CD4-positive, alpha-beta T cell treated with Interleukin-21 for 1 hour (primary cell): ENCODE measurements at regions not wholly inside any gene's neighbourhood (a gene's known extent, or its start where the extent isn't known, plus 50 kb on each side); places are given as distances from the start of the nearest gene placed in this dataset.

ENCODE experiments used
- DNase-seq: peaks from one replicate; pipeline ENCODE4 v3.0.0-alpha.2; 2020

GRCh38 chr2:157193461-157193860, 64.0 kb upstream of the GALNT5 start:
- DNase-seq: no peak

- peak; percentile 37 for DNase-seq
Measured at GRCh38 chr2:157194097-157194688, 63.3 kb upstream of the GALNT5 start.

- no peak for DNase-seq
Measured at GRCh38 chr2:157194844-157195243, 62.7 kb upstream of the GALNT5 start.

- no peak for DNase-seq
Measured at GRCh38 chr2:157196956-157197355, 60.5 kb upstream of the GALNT5 start.

- no peak for DNase-seq
Measured at GRCh38 chr2:157197848-157198247, 59.7 kb upstream of the GALNT5 start.

GRCh38 chr2:157203651-157204050, 53.9 kb upstream of the GALNT5 start:
- no peak for DNase-seq

GRCh38 chr2:157204401-157204800, 53.1 kb upstream of the GALNT5 start:
- DNase-seq: no peak

- DNase-seq: no peak
Measured at GRCh38 chr2:157206916-157207315, 50.6 kb upstream of the GALNT5 start.
